Left lung (tissue), 4 donors: ENCODE measurements at regions not wholly inside any gene's neighbourhood (a gene's known extent, or its start where the extent isn't known, plus 50 kb on each side); places are given as distances from the start of the nearest gene placed in this dataset.

Source experiments
- ATAC-seq: fragments of 200-7000 bp; cut with Tn5 transposase; one replicate; pipeline ENCODE4 v1.9.1; 2020; ENCODE audit warnings: moderate library complexity
- DNase-seq, 4 donors: peaks; one replicate each; pipeline ENCODE4 v3.0.0-alpha.2; 2013 to 2020
- H3K27ac ChIP-seq, 2 donors: fragments of 200-600 bp; sonication (generic) in 1 of 2; one replicate each; pipeline versions ENCODE4 v1.5.0 to v1.8.0; 2020 to 2021
- H3K27me3 ChIP-seq, 2 donors: fragments of 200-600 bp; sonication (generic) in 1 of 2; one replicate each; pipeline versions ENCODE4 v1.5.0 to v1.8.0; 2020 to 2021
- H3K36me3 ChIP-seq, 2 donors: fragments of 200-600 bp; sonication (generic) in 1 of 2; one replicate each; pipeline versions ENCODE4 v1.5.0 to v1.8.0; 2020 to 2021
- H3K4me1 ChIP-seq, 2 donors: fragments of 200-600 bp; one replicate each; pipeline ENCODE4 v1.8.0; 2021
- H3K4me3 ChIP-seq, 2 donors: fragments of 200-600 bp; sonication (generic) in 1 of 2; one replicate each; pipeline versions ENCODE4 v1.5.0 to v1.8.0; 2020 to 2021; ENCODE audit warnings: mild to moderate bottlenecking in 1 of 2
- H3K9me3 ChIP-seq, 2 donors: fragments of 200-600 bp; sonication (generic) in 1 of 2; one replicate each; pipeline versions ENCODE4 v1.5.0 to v1.8.0; 2020 to 2021
- intact Hi-C, 2 donors: fragments of 100-400 bp; cut with DNase I; formaldehyde crosslinking; loops; one replicate each; pipeline versions ENCODE4 v1.11.2 to v1.14.2; 2022
- TF ChIP-seq, protein P1 (sequence below), 2 donors: fragments of 200-600 bp; sonication (generic) in 1 of 2; IDR thresholded peaks; one replicate each; pipeline versions ENCODE4 v1.5.0 to v1.8.0; 2021; ENCODE audit warnings: antibody characterized with exemption in 2 of 2
- donor health status: DM: no; HTN: yes; CAD: no.
- donor health status: DM: no; HTN: no; CAD: no.

DNA sequence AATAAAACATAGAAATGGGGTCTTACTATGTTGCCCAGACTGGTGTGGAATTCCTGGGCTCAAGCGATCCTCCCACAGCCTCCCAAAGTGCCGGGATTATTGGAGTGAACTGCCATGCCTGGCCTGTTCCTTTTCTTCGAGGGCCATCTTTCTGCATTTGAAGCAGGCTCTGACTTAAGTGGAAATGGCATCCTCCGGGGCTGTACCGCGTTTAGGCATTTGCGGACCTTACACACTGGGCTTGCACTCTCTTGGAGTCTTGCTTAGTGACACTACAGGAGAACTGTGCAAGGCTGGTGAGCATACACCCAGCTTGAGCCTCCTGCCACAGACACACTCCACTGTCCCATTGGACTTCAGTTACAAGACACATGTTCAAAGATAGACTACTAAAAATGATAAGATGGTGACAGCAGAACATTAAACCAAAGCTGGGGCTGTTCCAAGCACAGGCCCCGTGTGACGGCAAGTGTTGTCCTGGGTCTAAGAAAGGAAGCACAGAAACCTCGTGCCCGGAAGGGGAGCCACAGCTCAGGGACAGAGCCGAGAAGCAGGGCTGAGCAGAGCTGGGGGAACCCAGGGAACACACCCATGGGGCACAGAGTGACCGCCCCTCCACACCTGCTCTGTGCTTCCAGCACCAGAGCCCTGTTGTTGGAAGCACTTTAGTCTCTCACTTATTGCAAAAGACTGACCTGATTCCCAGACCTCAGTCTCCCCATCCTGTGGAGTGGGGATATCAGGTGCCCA is 59.0 kb upstream of the SHANK2 start:
- DNase-seq (peak in 1 of 4 donors; percentile 10), ATAC-seq (no peak)
- TF ChIP-seq, protein P1, sequence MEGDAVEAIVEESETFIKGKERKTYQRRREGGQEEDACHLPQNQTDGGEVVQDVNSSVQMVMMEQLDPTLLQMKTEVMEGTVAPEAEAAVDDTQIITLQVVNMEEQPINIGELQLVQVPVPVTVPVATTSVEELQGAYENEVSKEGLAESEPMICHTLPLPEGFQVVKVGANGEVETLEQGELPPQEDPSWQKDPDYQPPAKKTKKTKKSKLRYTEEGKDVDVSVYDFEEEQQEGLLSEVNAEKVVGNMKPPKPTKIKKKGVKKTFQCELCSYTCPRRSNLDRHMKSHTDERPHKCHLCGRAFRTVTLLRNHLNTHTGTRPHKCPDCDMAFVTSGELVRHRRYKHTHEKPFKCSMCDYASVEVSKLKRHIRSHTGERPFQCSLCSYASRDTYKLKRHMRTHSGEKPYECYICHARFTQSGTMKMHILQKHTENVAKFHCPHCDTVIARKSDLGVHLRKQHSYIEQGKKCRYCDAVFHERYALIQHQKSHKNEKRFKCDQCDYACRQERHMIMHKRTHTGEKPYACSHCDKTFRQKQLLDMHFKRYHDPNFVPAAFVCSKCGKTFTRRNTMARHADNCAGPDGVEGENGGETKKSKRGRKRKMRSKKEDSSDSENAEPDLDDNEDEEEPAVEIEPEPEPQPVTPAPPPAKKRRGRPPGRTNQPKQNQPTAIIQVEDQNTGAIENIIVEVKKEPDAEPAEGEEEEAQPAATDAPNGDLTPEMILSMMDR (IDR thresholded peaks at IDR 0.05), result no peak
- no peak overlapping the region for H3K4me3 ChIP-seq
- no peaks in the 10 kb centered on the region for H3K4me1 ChIP-seq
- intact Hi-C loops, result no loop called here
- no peaks in the 10 kb centered on the region for H3K27me3 ChIP-seq
- peaks cover 0 to 2% of the 10 kb centered on the region in 2 donors for H3K9me3 ChIP-seq
- no peaks in the 10 kb centered on the region for H3K36me3 ChIP-seq
- H3K27ac ChIP-seq, result no peak overlapping the region

DNA sequence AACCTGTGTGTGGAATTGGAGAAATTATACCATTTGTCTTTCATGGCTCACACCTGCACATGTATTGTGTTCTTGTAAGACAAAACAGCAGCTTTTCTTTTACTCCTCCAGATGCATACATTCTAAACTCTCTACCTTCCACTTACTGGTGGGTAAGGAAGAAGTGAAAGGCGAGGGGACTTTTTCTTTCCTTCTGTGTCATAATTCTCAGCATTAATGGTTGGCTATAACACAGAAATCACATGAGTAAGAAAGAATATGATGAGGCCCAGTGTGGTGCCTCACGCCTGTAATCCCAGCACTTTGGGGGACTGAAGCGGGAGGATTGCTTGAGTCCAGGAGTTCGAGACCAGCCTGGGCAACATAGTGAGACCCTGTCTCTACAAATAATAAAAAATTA is 57.8 kb upstream of the SHANK2 start:
- ATAC-seq (no peak), DNase-seq (no peak)
- no peak overlapping the region for H3K27ac ChIP-seq
- TF ChIP-seq, protein P1 (IDR thresholded peaks at IDR 0.05), result no peak
- no peaks in the 10 kb centered on the region for H3K36me3 ChIP-seq
- no peak overlapping the region for H3K4me3 ChIP-seq
- no peaks in the 10 kb centered on the region for H3K27me3 ChIP-seq
- no peaks in the 10 kb centered on the region for H3K4me1 ChIP-seq
- intact Hi-C loops, result no loop called here
- no peaks in the 10 kb centered on the region for H3K9me3 ChIP-seq

DNA sequence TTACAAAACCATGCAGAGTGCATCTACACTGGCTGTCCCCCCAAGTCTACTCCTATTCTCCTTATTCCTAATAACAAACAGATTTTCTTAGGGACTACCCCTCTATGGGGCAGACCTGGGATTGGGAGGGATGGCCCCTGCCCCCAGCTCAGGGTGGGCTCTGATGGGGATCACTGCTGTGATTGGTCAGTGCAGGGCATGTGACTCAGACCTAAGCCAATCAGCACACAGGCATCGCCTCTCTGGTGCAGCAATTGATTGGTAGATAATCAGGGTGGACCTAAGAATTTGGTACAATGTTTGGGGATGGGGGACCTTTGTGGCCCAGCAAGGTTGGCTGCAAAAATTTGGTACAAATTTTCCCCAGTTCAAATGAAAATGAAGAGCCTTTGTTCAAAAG is 57.2 kb upstream of the SHANK2 start:
- no peaks in the 10 kb centered on the region for H3K9me3 ChIP-seq
- intact Hi-C loops, result no loop called here
- DNase-seq, result no peak
- no peak overlapping the region for H3K27ac ChIP-seq
- ATAC-seq, result no peak
- no peaks in the 10 kb centered on the region for H3K27me3 ChIP-seq
- H3K36me3 ChIP-seq, result no peaks in the 10 kb centered on the region
- TF ChIP-seq, protein P1 (IDR thresholded peaks at IDR 0.05), result no peak
- no peak overlapping the region for H3K4me3 ChIP-seq
- no peaks in the 10 kb centered on the region for H3K4me1 ChIP-seq

DNA sequence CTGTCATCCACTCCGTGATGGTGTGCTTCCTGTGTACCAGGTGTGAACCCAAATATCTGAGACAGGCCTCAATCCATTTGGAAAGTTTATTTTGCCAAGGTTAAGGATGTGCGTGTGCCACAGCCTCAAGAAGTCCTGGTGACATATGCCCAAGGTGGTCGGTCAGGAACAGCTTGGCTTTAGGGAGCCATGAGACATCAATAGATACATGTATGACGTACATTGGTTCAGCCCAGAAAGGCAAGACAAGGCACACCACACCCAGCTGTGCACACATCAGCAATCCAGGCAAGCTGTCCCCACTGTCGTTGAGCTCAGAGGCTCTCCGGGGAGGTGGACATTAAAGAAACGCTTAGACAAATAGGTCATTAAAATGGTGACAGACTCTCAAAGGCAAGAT is 56.8 kb upstream of the SHANK2 start:
- intact Hi-C loops, result no loop called here
- no peaks in the 10 kb centered on the region for H3K36me3 ChIP-seq
- no peaks in the 10 kb centered on the region for H3K27me3 ChIP-seq
- no peak overlapping the region for H3K4me3 ChIP-seq
- TF ChIP-seq, protein P1 (IDR thresholded peaks at IDR 0.05), result no peak
- no peak for DNase-seq
- no peak overlapping the region for H3K27ac ChIP-seq
- no peaks in the 10 kb centered on the region for H3K9me3 ChIP-seq
- ATAC-seq, result no peak
- H3K4me1 ChIP-seq, result no peaks in the 10 kb centered on the region

DNA sequence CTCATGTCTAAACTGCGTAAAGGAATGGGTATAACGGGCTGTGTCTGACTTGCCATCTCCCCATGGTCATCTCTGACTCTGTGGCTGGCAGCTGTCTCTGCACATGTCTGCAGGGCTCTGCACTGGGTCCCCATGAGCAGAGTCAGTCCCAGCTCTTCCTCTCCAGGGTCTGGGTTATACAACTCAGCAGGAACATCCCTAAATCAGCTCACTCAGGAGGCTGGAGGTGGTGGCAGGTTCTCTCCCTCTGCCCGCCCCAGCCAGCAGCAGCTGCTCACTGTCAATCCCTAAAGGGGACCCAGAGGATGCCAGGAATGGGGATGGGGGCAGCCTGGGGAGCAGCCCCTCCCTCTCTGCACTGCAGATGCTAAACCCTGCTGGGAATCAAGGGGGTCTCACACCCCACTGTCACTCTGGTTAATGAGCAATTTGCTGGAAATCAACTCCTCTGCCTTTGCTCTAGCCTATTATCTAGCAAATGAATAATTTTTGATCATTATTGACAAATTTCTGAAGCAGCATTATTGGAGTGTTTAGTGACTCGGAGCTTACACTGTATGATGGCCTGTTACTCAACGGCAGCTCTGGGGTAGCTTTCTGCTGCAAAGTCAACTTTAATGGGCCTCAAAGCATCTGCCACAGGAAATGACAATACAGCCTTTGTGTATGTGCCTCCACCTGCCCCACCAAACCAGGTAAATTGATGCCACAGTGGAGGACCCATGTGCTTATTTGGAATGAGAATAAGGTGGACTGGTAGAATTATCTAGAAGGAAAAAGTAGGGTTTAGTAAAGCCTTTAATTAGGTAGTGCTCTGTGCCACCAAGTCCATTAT is 55.7 kb upstream of the SHANK2 start:
- intact Hi-C loops, result no loop called here
- Histone ChIP-seq H3K27ac (no peak overlapping the region), H3K9me3 (no peaks in the 10 kb centered on the region), H3K4me1 (no peaks in the 10 kb centered on the region), H3K27me3 (no peaks in the 10 kb centered on the region), H3K4me3 (no peak overlapping the region), H3K36me3 (no peaks in the 10 kb centered on the region)
- DNase-seq (peak in 2 of 4 donors; percentile 19 to 31), ATAC-seq (no peak)
- TF ChIP-seq, protein P1 (IDR thresholded peaks at IDR 0.05), result no peak
